Fibroblast of pulmonary artery (primary cell): ENCODE measurements at regions not wholly inside any gene's neighbourhood (a gene's known extent, or its start where the extent isn't known, plus 50 kb on each side); places are given as distances from the start of the nearest gene placed in this dataset.

Experiments
- DNase-seq: peaks from one replicate; pipeline ENCODE4 v3.0.0-alpha.2; 2010; ENCODE audit warnings: low read depth
- H3K4me3 ChIP-seq: replicated peaks from 2 replicates; pipeline ENCODE4 v1.5.1; 2011; ENCODE audit warnings: low read depth, mild to moderate bottlenecking, control low read depth, low read length, moderate library complexity
- CTCF ChIP-seq: IDR thresholded peaks from 2 replicates; pipeline ENCODE4 v1.5.1; 2011; ENCODE audit warnings: mild to moderate bottlenecking, control low read depth, low read length, inconsistent platforms; ENCODE audit errors: missing control alignments

GRCh38 chr6:122126894-122127293 is 272.6 kb upstream of the HSF2 start:
- TF ChIP-seq CTCF = no peak
- no peak overlapping the region for H3K4me3 ChIP-seq
- DNase-seq = no peak

GRCh38 chr6:122128445-122128844 is 271.0 kb upstream of the HSF2 start:
- no peak for TF ChIP-seq CTCF
- no peak for DNase-seq
- no peak overlapping the region for H3K4me3 ChIP-seq

- TF ChIP-seq CTCF = no peak
- no peak overlapping the region for H3K4me3 ChIP-seq
- no peak for DNase-seq
These were observed 270.0 kb upstream of the HSF2 start for GRCh38 chr6:122129313-122130025.

DNA sequence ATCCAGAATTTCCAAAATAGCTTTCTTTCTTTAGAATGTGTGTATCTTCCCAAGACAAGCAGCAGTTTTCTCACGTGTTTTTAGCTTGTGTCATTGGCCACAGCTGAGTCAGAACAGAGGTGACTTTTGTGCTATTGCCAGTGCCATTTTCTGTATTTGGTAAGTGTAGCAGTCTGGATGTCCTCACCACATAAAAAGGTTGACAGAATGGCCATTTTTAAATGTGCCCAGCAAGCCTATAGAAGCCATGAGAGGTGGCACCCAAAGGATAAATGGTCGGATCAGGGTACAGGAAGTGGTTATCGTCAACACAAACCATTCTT is 269.5 kb upstream of the HSF2 start:
- DNase-seq = no peak
- H3K4me3 ChIP-seq = no peak overlapping the region
- TF ChIP-seq CTCF = no peak

GRCh38 chr6:122130518-122130917 is 268.9 kb upstream of the HSF2 start:
- no peak for DNase-seq
- no peak for TF ChIP-seq CTCF
- H3K4me3 ChIP-seq = no peak overlapping the region

DNA sequence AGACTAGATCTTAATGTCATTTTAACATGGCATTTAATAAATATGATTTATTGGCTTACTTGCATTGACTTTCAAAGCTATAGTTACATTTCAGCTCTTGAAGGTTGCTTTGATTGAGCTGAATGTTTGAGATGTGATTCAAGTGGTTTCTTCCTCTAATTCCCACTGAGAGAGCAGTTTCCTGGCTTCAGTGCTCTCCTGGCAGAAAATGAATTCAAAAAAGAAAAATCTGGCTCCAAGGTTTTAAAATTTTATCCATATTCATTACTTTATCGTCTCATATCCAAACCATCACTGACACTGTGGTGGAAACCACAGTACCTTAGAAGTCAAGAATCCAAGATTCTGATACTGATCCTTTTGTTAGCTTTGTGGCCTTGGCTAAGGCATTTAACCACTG is 263.1 kb upstream of the HSF2 start:
- no peak for TF ChIP-seq CTCF
- DNase-seq = no peak

GRCh38 chr6:122140031-122140430 is 259.4 kb upstream of the HSF2 start:
- DNase-seq = no peak
- no peak overlapping the region for H3K4me3 ChIP-seq
- TF ChIP-seq CTCF = no peak

More for the DNA sequence above, 263.1 kb upstream of the HSF2 start:
- H3K4me3 ChIP-seq = no peak overlapping the region
